GM21390 (cell line): ENCODE measurements at regions not wholly inside any gene's neighbourhood (a gene's known extent, or its start where the extent isn't known, plus 50 kb on each side); places are given as distances from the start of the nearest gene placed in this dataset.
"Not testable (repeated sequence)": the region's sequence is repeated elsewhere in the genome, so short reads cannot be mapped to it uniquely, and the experiment has no call there.

Experiments
- ATAC-seq: cut with Tn5 transposase; IDR thresholded peaks from one replicate; pipeline ENCODE4 v1.9.1; 2021; ENCODE audit not compliant: unreplicated experiment

- ATAC-seq = no peak
Measured at GRCh38 chr12:65721541-65722190, 102.6 kb upstream of the HMGA2 start.

- no peak for ATAC-seq
Measured at GRCh38 chr12:65725376-65725775, 98.9 kb upstream of the HMGA2 start.

- no peak for ATAC-seq
Measured at GRCh38 chr12:65728455-65728847, 95.8 kb upstream of the HMGA2 start.

GRCh38 chr12:65728848-65729793 lies 95.2 kb upstream of the HMGA2 start:
- ATAC-seq = no peak

GRCh38 chr12:65731771-65732170 lies 92.5 kb upstream of the HMGA2 start:
- ATAC-seq = no peak

- ATAC-seq = not testable (repeated sequence)
Measured at GRCh38 chr12:65733643-65734042, 90.6 kb upstream of the HMGA2 start.

- ATAC-seq = no peak
Measured at GRCh38 chr12:65734226-65734625, 90.1 kb upstream of the HMGA2 start.

- ATAC-seq = no peak
Measured at GRCh38 chr12:65739606-65740005, 84.7 kb upstream of the HMGA2 start.

- ATAC-seq = no peak
Measured at GRCh38 chr12:65740506-65740872, 83.8 kb upstream of the HMGA2 start.

- peak; percentile 78 for ATAC-seq
Measured at GRCh38 chr12:65740873-65741600, 83.2 kb upstream of the HMGA2 start.

GRCh38 chr12:65741656-65742017 lies 82.6 kb upstream of the HMGA2 start:
- ATAC-seq = no peak

- no peak for ATAC-seq
Measured at GRCh38 chr12:65742018-65743010, 82.0 kb upstream of the HMGA2 start.

- ATAC-seq = not testable (repeated sequence)
Measured at GRCh38 chr12:65744236-65744840, 79.9 kb upstream of the HMGA2 start.

GRCh38 chr12:65747338-65747737 lies 76.9 kb upstream of the HMGA2 start:
- no peak for ATAC-seq

GRCh38 chr12:65748332-65748731 lies 76.0 kb upstream of the HMGA2 start:
- ATAC-seq = no peak

- ATAC-seq = no peak
Measured at GRCh38 chr12:65754290-65754689, 70.0 kb upstream of the HMGA2 start.

- no peak for ATAC-seq
Measured at GRCh38 chr12:65754744-65755595, 69.3 kb upstream of the HMGA2 start.

- no peak for ATAC-seq
Measured at GRCh38 chr12:65755596-65755978, 68.7 kb upstream of the HMGA2 start.

GRCh38 chr12:65756267-65756666 lies 68.0 kb upstream of the HMGA2 start:
- ATAC-seq = no peak
